ENCODE measurements at regions not wholly inside any gene's neighbourhood (a gene's known extent, or its start where the extent isn't known, plus 50 kb on each side); places are given as distances from the start of the nearest gene placed in this dataset.

DNA sequence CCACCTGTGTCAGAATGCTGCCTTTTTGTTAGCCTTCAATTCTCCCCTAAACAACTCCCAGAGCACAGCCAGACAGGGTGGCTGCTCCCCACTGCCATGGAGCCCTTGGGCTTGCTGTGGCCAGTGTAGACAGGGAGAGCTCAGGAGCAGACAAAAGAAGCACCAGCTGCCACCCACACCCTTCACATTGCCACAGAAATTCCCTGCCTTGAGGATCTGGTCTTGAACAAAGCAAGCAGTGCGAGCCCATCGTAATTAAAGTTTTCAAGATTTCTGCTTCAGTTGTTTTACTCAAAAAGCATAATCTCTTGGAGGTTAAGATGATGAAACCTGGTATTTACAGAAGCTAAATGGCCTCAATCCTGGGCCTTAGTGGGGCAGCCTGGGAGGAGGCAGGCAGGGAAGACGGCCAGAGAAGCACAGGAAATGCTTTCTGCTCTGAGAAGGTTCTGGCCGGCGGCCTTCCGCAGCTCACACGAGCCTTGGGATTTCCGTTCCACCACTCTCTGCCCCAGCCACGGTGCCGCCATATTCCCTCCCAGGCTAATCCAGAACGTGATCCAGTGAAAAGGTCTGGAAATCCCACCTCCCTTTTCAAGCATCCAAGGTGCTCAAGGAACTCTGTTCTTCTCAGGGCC lies 535.2 kb downstream of the BCL11B start:
- no peaks in the 10 kb centered on the region for H3K79me2 ChIP-seq (ENCODE audit: insufficient read depth)
- H3K4me2 ChIP-seq, result no peak overlapping the region
- POLR2A ChIA-PET, result no interaction called here
- no peaks in the 10 kb centered on the region for H4K20me1 ChIP-seq (ENCODE audit: insufficient read depth)
- no peaks in the 10 kb centered on the region for H3K27me3 ChIP-seq (ENCODE audit: insufficient read depth)
- no peaks in the 10 kb centered on the region for H3K9me2 ChIP-seq
- H3K4me1 ChIP-seq (ENCODE audit: control insufficient read depth in 1 of 2, insufficient read depth in 2 of 2, low read depth in 1 of 2, low read length in 1 of 2), result no peaks in the 10 kb centered on the region
- no peak for DNase-seq
- 21% methylated on average over 10 of the region's 11 CpGs for WGBS (ENCODE audit: low lambda C conversion rate)
- no peaks in the 10 kb centered on the region for H3F3A ChIP-seq (replicated peaks; ENCODE audit: insufficient read depth)
- no peak overlapping the region for H3K27ac ChIP-seq (ENCODE audit: low read depth in 2 of 2, low read length in 1 of 2)
- CTCF ChIA-PET, result no interaction called here
- H2AFZ ChIP-seq (ENCODE audit: low read depth), result no peak overlapping the region
- no peak overlapping the region for H3K4me3 ChIP-seq (ENCODE audit: low read depth in 2 of 2, low read length in 1 of 2)
- no peak overlapping the region for H3K9ac ChIP-seq
- H3K36me3 ChIP-seq (replicated peaks in 1 of 2; ENCODE audit: control insufficient read depth in 1 of 2, insufficient read depth in 2 of 2, low read length in 1 of 2), result no peaks in the 10 kb centered on the region
- TF ChIP-seq YY1 (IDR thresholded peaks at IDR 0.05; ENCODE audit: low read depth), result no peak
- TF ChIP-seq EZH2phosphoT487 (IDR thresholded peaks at IDR 0.05; ENCODE audit: borderline replicate concordance, low read depth), result no peak
- TF ChIP-seq GATA2 (CRISPR knock-in tag; IDR thresholded peaks at IDR 0.05), result no peak
- TF ChIP-seq GABPA (IDR thresholded peaks at IDR 0.05; ENCODE audit: low read depth), result no peak
- no peak for TF ChIP-seq POLR2AphosphoS5 (IDR thresholded peaks at IDR 0.05; ENCODE audit: low read depth, low read length)
- TF ChIP-seq TEAD4 (IDR thresholded peaks at IDR 0.05; ENCODE audit: borderline replicate concordance, insufficient read depth), result no peak
- no peak for TF ChIP-seq RXRA (IDR thresholded peaks at IDR 0.05; ENCODE audit: borderline replicate concordance, low read depth)
- TF ChIP-seq, protein P1, sequence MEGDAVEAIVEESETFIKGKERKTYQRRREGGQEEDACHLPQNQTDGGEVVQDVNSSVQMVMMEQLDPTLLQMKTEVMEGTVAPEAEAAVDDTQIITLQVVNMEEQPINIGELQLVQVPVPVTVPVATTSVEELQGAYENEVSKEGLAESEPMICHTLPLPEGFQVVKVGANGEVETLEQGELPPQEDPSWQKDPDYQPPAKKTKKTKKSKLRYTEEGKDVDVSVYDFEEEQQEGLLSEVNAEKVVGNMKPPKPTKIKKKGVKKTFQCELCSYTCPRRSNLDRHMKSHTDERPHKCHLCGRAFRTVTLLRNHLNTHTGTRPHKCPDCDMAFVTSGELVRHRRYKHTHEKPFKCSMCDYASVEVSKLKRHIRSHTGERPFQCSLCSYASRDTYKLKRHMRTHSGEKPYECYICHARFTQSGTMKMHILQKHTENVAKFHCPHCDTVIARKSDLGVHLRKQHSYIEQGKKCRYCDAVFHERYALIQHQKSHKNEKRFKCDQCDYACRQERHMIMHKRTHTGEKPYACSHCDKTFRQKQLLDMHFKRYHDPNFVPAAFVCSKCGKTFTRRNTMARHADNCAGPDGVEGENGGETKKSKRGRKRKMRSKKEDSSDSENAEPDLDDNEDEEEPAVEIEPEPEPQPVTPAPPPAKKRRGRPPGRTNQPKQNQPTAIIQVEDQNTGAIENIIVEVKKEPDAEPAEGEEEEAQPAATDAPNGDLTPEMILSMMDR (IDR thresholded peaks at IDR 0.05), result no peak
- TF ChIP-seq, protein P2, sequence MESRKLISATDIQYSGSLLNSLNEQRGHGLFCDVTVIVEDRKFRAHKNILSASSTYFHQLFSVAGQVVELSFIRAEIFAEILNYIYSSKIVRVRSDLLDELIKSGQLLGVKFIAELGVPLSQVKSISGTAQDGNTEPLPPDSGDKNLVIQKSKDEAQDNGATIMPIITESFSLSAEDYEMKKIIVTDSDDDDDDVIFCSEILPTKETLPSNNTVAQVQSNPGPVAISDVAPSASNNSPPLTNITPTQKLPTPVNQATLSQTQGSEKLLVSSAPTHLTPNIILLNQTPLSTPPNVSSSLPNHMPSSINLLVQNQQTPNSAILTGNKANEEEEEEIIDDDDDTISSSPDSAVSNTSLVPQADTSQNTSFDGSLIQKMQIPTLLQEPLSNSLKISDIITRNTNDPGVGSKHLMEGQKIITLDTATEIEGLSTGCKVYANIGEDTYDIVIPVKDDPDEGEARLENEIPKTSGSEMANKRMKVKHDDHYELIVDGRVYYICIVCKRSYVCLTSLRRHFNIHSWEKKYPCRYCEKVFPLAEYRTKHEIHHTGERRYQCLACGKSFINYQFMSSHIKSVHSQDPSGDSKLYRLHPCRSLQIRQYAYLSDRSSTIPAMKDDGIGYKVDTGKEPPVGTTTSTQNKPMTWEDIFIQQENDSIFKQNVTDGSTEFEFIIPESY (IDR thresholded peaks at IDR 0.05; ENCODE audit: borderline replicate concordance, low read depth), result no peak
- H3K9me3 ChIP-seq, result no peaks in the 10 kb centered on the region

DNA sequence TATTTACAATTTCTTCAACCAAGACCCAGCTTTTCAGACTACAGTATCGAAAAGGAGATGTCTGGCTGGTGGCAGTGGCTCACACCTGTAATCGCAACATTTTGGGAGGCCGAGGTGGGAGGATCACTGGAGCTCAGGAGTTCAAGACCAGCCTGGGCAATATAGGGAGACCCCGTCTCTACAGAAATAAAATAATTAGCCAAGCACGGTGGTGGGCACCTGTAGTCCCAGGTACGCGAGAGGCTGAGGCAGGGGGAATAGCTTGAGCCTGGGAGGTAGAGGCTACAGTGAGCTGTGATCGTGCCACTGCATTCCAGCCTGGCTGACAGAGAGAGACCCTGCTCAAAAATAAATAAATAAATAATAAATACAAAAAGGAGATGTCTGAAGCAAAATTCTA lies 530.5 kb downstream of the BCL11B start:
- Histone ChIP-seq H3K9me2 (no peaks in the 10 kb centered on the region), H3K9ac (no peak overlapping the region), H3K27me3 (ENCODE audit: insufficient read depth) (no peaks in the 10 kb centered on the region), H3K27ac (ENCODE audit: low read depth in 2 of 2, low read length in 1 of 2) (no peak overlapping the region), H2AFZ (ENCODE audit: low read depth) (no peak overlapping the region), H3K4me1 (ENCODE audit: control insufficient read depth in 1 of 2, insufficient read depth in 2 of 2, low read depth in 1 of 2, low read length in 1 of 2) (no peaks in the 10 kb centered on the region), H3K4me2 (no peak overlapping the region), H3K79me2 (ENCODE audit: insufficient read depth) (no peaks in the 10 kb centered on the region), H3K9me3 (no peaks in the 10 kb centered on the region), H3K36me3 (replicated peaks in 1 of 2; ENCODE audit: control insufficient read depth in 1 of 2, insufficient read depth in 2 of 2, low read length in 1 of 2) (no peaks in the 10 kb centered on the region), H3F3A (replicated peaks; ENCODE audit: insufficient read depth) (no peaks in the 10 kb centered on the region), H3K4me3 (ENCODE audit: low read depth in 2 of 2, low read length in 1 of 2) (no peak overlapping the region), H4K20me1 (ENCODE audit: insufficient read depth) (no peaks in the 10 kb centered on the region)
- 0% methylated on average over 8 of the region's 8 CpGs for WGBS (ENCODE audit: low lambda C conversion rate)
- DNase-seq, result no peak
- TF ChIP-seq, protein P3, sequence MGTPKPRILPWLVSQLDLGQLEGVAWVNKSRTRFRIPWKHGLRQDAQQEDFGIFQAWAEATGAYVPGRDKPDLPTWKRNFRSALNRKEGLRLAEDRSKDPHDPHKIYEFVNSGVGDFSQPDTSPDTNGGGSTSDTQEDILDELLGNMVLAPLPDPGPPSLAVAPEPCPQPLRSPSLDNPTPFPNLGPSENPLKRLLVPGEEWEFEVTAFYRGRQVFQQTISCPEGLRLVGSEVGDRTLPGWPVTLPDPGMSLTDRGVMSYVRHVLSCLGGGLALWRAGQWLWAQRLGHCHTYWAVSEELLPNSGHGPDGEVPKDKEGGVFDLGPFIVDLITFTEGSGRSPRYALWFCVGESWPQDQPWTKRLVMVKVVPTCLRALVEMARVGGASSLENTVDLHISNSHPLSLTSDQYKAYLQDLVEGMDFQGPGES (IDR thresholded peaks at IDR 0.05; ENCODE audit: low read depth, low read length), result no peak
- TF ChIP-seq, protein P4, sequence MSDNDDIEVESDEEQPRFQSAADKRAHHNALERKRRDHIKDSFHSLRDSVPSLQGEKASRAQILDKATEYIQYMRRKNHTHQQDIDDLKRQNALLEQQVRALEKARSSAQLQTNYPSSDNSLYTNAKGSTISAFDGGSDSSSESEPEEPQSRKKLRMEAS (IDR thresholded peaks at IDR 0.05; ENCODE audit: low read depth), result no peak
- TF ChIP-seq RCOR1 (IDR thresholded peaks at IDR 0.05; ENCODE audit: low read length), result no peak
- TF ChIP-seq TEAD4 (IDR thresholded peaks at IDR 0.05; ENCODE audit: borderline replicate concordance, insufficient read depth), result no peak
- no peak for TF ChIP-seq SMC3 (IDR thresholded peaks at IDR 0.05; ENCODE audit: low read depth, low read length)
- TF ChIP-seq, protein P5, sequence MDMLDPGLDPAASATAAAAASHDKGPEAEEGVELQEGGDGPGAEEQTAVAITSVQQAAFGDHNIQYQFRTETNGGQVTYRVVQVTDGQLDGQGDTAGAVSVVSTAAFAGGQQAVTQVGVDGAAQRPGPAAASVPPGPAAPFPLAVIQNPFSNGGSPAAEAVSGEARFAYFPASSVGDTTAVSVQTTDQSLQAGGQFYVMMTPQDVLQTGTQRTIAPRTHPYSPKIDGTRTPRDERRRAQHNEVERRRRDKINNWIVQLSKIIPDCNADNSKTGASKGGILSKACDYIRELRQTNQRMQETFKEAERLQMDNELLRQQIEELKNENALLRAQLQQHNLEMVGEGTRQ (IDR thresholded peaks at IDR 0.05; ENCODE audit: borderline replicate concordance, low read depth, low read length), result no peak
- no peak for TF ChIP-seq ELF1 (IDR thresholded peaks at IDR 0.05)
- no peak for TF ChIP-seq POLR2AphosphoS5 (IDR thresholded peaks at IDR 0.05; ENCODE audit: low read depth, low read length)
- TF ChIP-seq RFX5 (IDR thresholded peaks at IDR 0.05; ENCODE audit: low read length), result no peak
- ChIA-PET CTCF (no interaction called here), POLR2A (no interaction called here)

Data from SK-N-SH (cell line).